Neural cell (in vitro differentiated cells): ENCODE measurements at regions not wholly inside any gene's neighbourhood (a gene's known extent, or its start where the extent isn't known, plus 50 kb on each side); places are given as distances from the start of the nearest gene placed in this dataset.

Source experiments
- H2AFZ ChIP-seq: fragments of 200-600, 300-800 bp; sonication (generic), shearing (Covaris generic); 2 replicates; pipeline ENCODE4 v1.6.0; 2014; ENCODE audit warnings: low read depth, mild to moderate bottlenecking, antibody characterized with exemption, low read length, moderate library complexity
- H3F3A ChIP-seq: fragments of 200-600 bp; shearing (Covaris generic); 2 replicates; pipeline ENCODE4 v1.6.1; 2016; ENCODE audit warnings: mild to moderate bottlenecking, moderate library complexity, mixed read lengths, antibody characterized with exemption, low read length; ENCODE audit not compliant: insufficient read depth, poor library complexity, severe bottlenecking
- H3K27ac ChIP-seq: fragments of 200-600, 300-800 bp; sonication (generic), shearing (Covaris generic); 2 replicates; pipeline ENCODE4 v1.5.1; 2014; ENCODE audit warnings: mild to moderate bottlenecking, low read length, moderate library complexity
- H3K27me3 ChIP-seq: fragments of 300-800, 200-600 bp; sonication (generic), shearing (Covaris generic); 2 replicates; pipeline ENCODE4 v1.6.0; 2014; ENCODE audit warnings: mild to moderate bottlenecking, low read depth, low read length, moderate library complexity; ENCODE audit not compliant: insufficient read depth
- H3K36me3 ChIP-seq: fragments of 300-800, 200-600 bp; sonication (generic), shearing (Covaris generic); 2 replicates; pipeline ENCODE4 v1.5.1; 2014; ENCODE audit warnings: mild to moderate bottlenecking, antibody characterized with exemption, low read length, moderate library complexity; ENCODE audit not compliant: insufficient read depth
- H3K4me2 ChIP-seq: fragments of 300-800, 200-600 bp; sonication (generic), shearing (Covaris generic); 2 replicates; pipeline ENCODE4 v1.6.0; 2014; ENCODE audit warnings: mild to moderate bottlenecking, low read length
- H3K4me3 ChIP-seq: fragments of 300-800, 200-600 bp; sonication (generic), shearing (Covaris generic); 2 replicates; pipeline ENCODE4 v1.5.1; 2014; ENCODE audit warnings: mild to moderate bottlenecking, low read length, moderate library complexity
- H3K79me2 ChIP-seq: fragments of 200-600 bp; shearing (Covaris generic); replicated peaks from 2 replicates; pipeline ENCODE4 v1.6.0; 2014; ENCODE audit warnings: mild to moderate bottlenecking, low read length, moderate library complexity; ENCODE audit not compliant: insufficient read depth
- H3K9ac ChIP-seq: fragments of 300-800, 200-600 bp; sonication (generic), shearing (Covaris generic); 2 replicates; pipeline ENCODE4 v1.6.1; 2016; ENCODE audit warnings: mild to moderate bottlenecking, low read length, mixed read lengths
- H3K9me2 ChIP-seq: fragments of 200-600 bp; shearing (Covaris generic); 2 replicates; pipeline ENCODE4 v1.6.1; 2016; ENCODE audit warnings: mild to moderate bottlenecking, low read length, mixed read lengths; ENCODE audit not compliant: insufficient read depth
- H3K9me3 ChIP-seq: fragments of 200-600, 300-800 bp; sonication (generic), shearing (Covaris generic); 2 replicates; pipeline ENCODE4 v1.6.1; 2016; ENCODE audit warnings: mild to moderate bottlenecking, mixed run types, low read length, moderate library complexity, mixed read lengths
- H4K20me1 ChIP-seq: fragments of 200-600 bp; shearing (Covaris generic); 2 replicates; pipeline ENCODE4 v1.6.1; 2016; ENCODE audit warnings: mild to moderate bottlenecking, mixed run types; ENCODE audit not compliant: insufficient read depth
- EP300 ChIP-seq: fragments of 450-650 bp; conservative IDR thresholded peaks from 2 replicates; pipeline ENCODE4 v1.6.1; 2014; ENCODE audit warnings: antibody characterized with exemption, mild to moderate bottlenecking, moderate library complexity; ENCODE audit not compliant: poor library complexity, severe bottlenecking
- EZH2 ChIP-seq: fragments of 200-600, 300-800 bp; shearing (Covaris generic), sonication (generic); IDR thresholded peaks from 2 replicates; pipeline ENCODE4 v1.6.1; 2014; ENCODE audit warnings: antibody characterized with exemption, low read length, borderline replicate concordance, mild to moderate bottlenecking; ENCODE audit not compliant: insufficient read depth, poor library complexity, severe bottlenecking
- MXI1 ChIP-seq: fragments of 450-650 bp; conservative IDR thresholded peaks from 2 replicates; pipeline ENCODE4 v1.6.1; 2014; ENCODE audit warnings: antibody characterized with exemption, mild to moderate bottlenecking; ENCODE audit not compliant: poor library complexity, severe bottlenecking
- POLR2AphosphoS5 ChIP-seq: IDR thresholded peaks from 2 replicates; pipeline ENCODE4 v1.6.1; 2012
- RAD21 ChIP-seq: fragments of 450-650 bp; conservative IDR thresholded peaks from 2 replicates; pipeline ENCODE4 v1.6.1; 2014; ENCODE audit warnings: antibody characterized with exemption, mild to moderate bottlenecking, moderate library complexity
- SMC3 ChIP-seq: fragments of 450-650 bp; conservative IDR thresholded peaks from 2 replicates; pipeline ENCODE4 v1.6.1; 2014; ENCODE audit warnings: antibody characterized with exemption, mild to moderate bottlenecking, moderate library complexity; ENCODE audit not compliant: poor library complexity
- TAF1 ChIP-seq: IDR thresholded peaks from 2 replicates; pipeline ENCODE4 v1.6.1; 2012; ENCODE audit warnings: low read depth
- TF ChIP-seq, protein P1 (sequence below): fragments of 450-650 bp; IDR thresholded peaks from 2 replicates; pipeline ENCODE4 v1.5.1; 2014; ENCODE audit warnings: antibody characterized with exemption, mild to moderate bottlenecking, moderate library complexity; ENCODE audit not compliant: poor library complexity, severe bottlenecking
- TF ChIP-seq, protein P2 (sequence below): IDR thresholded peaks from 2 replicates; pipeline ENCODE4 v1.6.1; 2012; ENCODE audit warnings: borderline replicate concordance

DNA sequence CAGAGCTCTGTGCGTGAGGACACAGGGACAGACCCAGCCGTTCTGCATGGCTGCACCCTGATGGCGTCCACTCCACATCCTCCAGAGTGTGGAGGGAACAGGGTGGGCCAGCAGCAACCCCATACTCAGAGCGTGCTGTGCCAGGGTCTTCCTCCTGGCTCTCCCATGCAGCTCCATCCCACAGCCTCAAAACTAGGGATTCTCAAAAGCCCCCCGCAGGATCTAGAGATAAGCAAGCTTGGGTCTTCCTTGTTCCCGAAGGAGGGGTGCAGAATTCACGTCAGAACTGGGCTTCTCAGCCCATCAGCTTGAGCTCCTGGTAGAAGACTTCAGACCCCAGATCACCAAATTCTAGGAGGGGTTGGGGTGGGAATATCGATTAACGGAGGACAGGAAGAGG lies 858.8 kb downstream of the TBC1D22A start:
- no peaks in the 10 kb centered on the region for H4K20me1 ChIP-seq
- no peak overlapping the region for H3K9ac ChIP-seq
- H3K4me3 ChIP-seq: no peak overlapping the region
- H3K27ac ChIP-seq: no peak overlapping the region
- H3K36me3 ChIP-seq: no peaks in the 10 kb centered on the region
- no peaks in the 10 kb centered on the region for H3F3A ChIP-seq
- H3K9me2 ChIP-seq: no peaks in the 10 kb centered on the region
- H2AFZ ChIP-seq: no peak overlapping the region
- peaks cover 4% of the 10 kb centered on the region for H3K9me3 ChIP-seq
- no peaks in the 10 kb centered on the region for H3K79me2 ChIP-seq
- H3K4me2 ChIP-seq: no peak overlapping the region
- no peaks in the 10 kb centered on the region for H3K27me3 ChIP-seq
- no peak for TF ChIP-seq EP300
- no peak for TF ChIP-seq TAF1
- no peak for TF ChIP-seq EZH2
- TF ChIP-seq SMC3: no peak

DNA sequence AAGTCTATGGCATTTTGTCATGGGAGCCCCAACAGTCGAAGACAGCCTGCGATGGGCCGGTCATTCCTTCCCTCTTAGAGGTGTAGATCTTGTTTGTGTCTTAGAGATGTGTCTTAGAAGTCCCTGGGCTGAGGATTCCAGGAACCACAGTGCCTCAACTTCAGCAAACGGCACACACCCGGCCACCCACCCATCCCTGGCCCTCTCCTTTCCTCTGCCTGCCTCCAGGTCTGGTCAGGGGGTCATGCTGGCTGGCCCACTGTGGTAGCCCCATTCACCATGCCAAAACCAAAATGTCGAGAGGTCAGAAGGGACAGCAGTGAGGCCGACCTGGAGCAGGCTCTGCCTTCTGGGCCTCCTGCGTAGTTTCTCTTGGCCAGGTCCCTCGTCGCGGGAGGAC lies 857.9 kb downstream of the TBC1D22A start:
- Histone ChIP-seq H3K4me3 (no peak overlapping the region), H3K9me2 (no peaks in the 10 kb centered on the region), H3K79me2 (no peaks in the 10 kb centered on the region)

More for the DNA sequence above, 857.9 kb downstream of the TBC1D22A start:
- no peak overlapping the region for H3K27ac ChIP-seq
- no peak for TF ChIP-seq EZH2
- no peak for TF ChIP-seq TAF1
- TF ChIP-seq, protein P1, sequence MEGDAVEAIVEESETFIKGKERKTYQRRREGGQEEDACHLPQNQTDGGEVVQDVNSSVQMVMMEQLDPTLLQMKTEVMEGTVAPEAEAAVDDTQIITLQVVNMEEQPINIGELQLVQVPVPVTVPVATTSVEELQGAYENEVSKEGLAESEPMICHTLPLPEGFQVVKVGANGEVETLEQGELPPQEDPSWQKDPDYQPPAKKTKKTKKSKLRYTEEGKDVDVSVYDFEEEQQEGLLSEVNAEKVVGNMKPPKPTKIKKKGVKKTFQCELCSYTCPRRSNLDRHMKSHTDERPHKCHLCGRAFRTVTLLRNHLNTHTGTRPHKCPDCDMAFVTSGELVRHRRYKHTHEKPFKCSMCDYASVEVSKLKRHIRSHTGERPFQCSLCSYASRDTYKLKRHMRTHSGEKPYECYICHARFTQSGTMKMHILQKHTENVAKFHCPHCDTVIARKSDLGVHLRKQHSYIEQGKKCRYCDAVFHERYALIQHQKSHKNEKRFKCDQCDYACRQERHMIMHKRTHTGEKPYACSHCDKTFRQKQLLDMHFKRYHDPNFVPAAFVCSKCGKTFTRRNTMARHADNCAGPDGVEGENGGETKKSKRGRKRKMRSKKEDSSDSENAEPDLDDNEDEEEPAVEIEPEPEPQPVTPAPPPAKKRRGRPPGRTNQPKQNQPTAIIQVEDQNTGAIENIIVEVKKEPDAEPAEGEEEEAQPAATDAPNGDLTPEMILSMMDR: no peak
- TF ChIP-seq, protein P2, sequence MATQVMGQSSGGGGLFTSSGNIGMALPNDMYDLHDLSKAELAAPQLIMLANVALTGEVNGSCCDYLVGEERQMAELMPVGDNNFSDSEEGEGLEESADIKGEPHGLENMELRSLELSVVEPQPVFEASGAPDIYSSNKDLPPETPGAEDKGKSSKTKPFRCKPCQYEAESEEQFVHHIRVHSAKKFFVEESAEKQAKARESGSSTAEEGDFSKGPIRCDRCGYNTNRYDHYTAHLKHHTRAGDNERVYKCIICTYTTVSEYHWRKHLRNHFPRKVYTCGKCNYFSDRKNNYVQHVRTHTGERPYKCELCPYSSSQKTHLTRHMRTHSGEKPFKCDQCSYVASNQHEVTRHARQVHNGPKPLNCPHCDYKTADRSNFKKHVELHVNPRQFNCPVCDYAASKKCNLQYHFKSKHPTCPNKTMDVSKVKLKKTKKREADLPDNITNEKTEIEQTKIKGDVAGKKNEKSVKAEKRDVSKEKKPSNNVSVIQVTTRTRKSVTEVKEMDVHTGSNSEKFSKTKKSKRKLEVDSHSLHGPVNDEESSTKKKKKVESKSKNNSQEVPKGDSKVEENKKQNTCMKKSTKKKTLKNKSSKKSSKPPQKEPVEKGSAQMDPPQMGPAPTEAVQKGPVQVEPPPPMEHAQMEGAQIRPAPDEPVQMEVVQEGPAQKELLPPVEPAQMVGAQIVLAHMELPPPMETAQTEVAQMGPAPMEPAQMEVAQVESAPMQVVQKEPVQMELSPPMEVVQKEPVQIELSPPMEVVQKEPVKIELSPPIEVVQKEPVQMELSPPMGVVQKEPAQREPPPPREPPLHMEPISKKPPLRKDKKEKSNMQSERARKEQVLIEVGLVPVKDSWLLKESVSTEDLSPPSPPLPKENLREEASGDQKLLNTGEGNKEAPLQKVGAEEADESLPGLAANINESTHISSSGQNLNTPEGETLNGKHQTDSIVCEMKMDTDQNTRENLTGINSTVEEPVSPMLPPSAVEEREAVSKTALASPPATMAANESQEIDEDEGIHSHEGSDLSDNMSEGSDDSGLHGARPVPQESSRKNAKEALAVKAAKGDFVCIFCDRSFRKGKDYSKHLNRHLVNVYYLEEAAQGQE: no peak
- TF ChIP-seq POLR2AphosphoS5: no peak
- no peak for TF ChIP-seq EP300
- TF ChIP-seq SMC3: no peak
- TF ChIP-seq MXI1: no peak
- TF ChIP-seq RAD21: no peak
- H3K27me3 ChIP-seq: no peaks in the 10 kb centered on the region
- no peak overlapping the region for H3K9ac ChIP-seq
- no peaks in the 10 kb centered on the region for H3F3A ChIP-seq
- no peak overlapping the region for H3K4me2 ChIP-seq
- H3K9me3 ChIP-seq: peaks cover 4% of the 10 kb centered on the region
- H2AFZ ChIP-seq: no peak overlapping the region
- no peaks in the 10 kb centered on the region for H3K36me3 ChIP-seq
- no peaks in the 10 kb centered on the region for H4K20me1 ChIP-seq
